Kidney (tissue), 13 donors: ENCODE measurements at regions not wholly inside any gene's neighbourhood (a gene's known extent, or its start where the extent isn't known, plus 50 kb on each side); places are given as distances from the start of the nearest gene placed in this dataset.

Experiments
- DNase-seq, 5 donors: peaks; one replicate each; pipeline ENCODE4 v3.0.0-alpha.2; 2013 to 2020
- FAIRE-seq: peaks from 2 replicates; lab custom pipeline; 2012; peaks lifted over from hg19 to GRCh38; lab: Jason Lieb, UNC
- H3K27ac ChIP-seq, 2 donors: one replicate each; pipeline ENCODE4 v1.7.0; 2013; ENCODE audit warnings: low read depth in 2 of 2, low read length in 2 of 2, inconsistent platforms in 1 of 2
- H3K27me3 ChIP-seq: one replicate; pipeline ENCODE4 v1.7.1; 2013; ENCODE audit warnings: low read length, inconsistent platforms; ENCODE audit not compliant: control insufficient read depth, insufficient read depth
- H3K36me3 ChIP-seq, 3 donors: one replicate each; pipeline versions ENCODE4 v1.7.0 to v1.7.1; 2013; ENCODE audit warnings: low read length in 3 of 3, control low read depth in 1 of 3, inconsistent platforms in 1 of 3; ENCODE audit not compliant: insufficient read depth in 3 of 3, control insufficient read depth in 2 of 3
- H3K4me1 ChIP-seq, 3 donors: one replicate each; pipeline versions ENCODE4 v1.7.0 to v1.7.1; 2013; ENCODE audit warnings: low read length in 3 of 3, inconsistent platforms in 1 of 3, low read depth in 1 of 3; ENCODE audit not compliant: control insufficient read depth in 2 of 3, insufficient read depth in 2 of 3
- H3K4me3 ChIP-seq, 3 donors: one replicate each; pipeline versions ENCODE4 v1.7.0 to v1.8.1; 2013; ENCODE audit warnings: low read length in 3 of 3, control low read depth in 1 of 3, inconsistent platforms in 1 of 3
- H3K9ac ChIP-seq, 3 donors: one replicate each; pipeline versions ENCODE4 v1.7.0 to v1.7.1; 2013; ENCODE audit warnings: low read length in 3 of 3, control low read depth in 1 of 3, inconsistent platforms in 1 of 3
- H3K9me3 ChIP-seq, 3 donors: one replicate each; pipeline versions ENCODE4 v1.7.0 to v1.7.1; 2013; ENCODE audit warnings: low read length in 3 of 3, control low read depth in 1 of 3, inconsistent platforms in 1 of 3; ENCODE audit not compliant: control insufficient read depth in 2 of 3, insufficient read depth in 1 of 3
- CTCF ChIP-seq: IDR thresholded peaks from 3 replicates; pipeline ENCODE4 v1.5.1; 2012; ENCODE audit warnings: mild to moderate bottlenecking, moderate library complexity, borderline replicate concordance; ENCODE audit not compliant: insufficient read depth; ENCODE audit errors: extremely low read depth
- intact Hi-C: fragments of 100-400 bp; cut with DNase I; formaldehyde crosslinking; loops from one replicate; pipeline ENCODE4 v1.11.1; 2022
- donor health status: control.
- donor health status: control.
- donor health status: control.
- donor health status: control.
- donor health status: control.
- donor health status: DM: yes; HTN: yes; CAD: no.
- donor health status: Normal renal cell carcinoma (clear cell type).

- FAIRE-seq (no peak), DNase-seq (no peak)
- TF ChIP-seq CTCF = no peak
- Histone ChIP-seq H3K27me3 (no peaks in the 10 kb centered on the region), H3K4me1 (no peaks in the 10 kb centered on the region), H3K27ac (no peak overlapping the region), H3K36me3 (no peaks in the 10 kb centered on the region), H3K9ac (no peak overlapping the region), H3K4me3 (no peak overlapping the region), H3K9me3 (peaks cover 0 to 8% (median 4%) of the 10 kb centered on the region in 3 donors)
- intact Hi-C loops = no loop called here
These were observed 81.7 kb upstream of the SDK2 start for GRCh38 chr17:73725794-73726515.

DNA sequence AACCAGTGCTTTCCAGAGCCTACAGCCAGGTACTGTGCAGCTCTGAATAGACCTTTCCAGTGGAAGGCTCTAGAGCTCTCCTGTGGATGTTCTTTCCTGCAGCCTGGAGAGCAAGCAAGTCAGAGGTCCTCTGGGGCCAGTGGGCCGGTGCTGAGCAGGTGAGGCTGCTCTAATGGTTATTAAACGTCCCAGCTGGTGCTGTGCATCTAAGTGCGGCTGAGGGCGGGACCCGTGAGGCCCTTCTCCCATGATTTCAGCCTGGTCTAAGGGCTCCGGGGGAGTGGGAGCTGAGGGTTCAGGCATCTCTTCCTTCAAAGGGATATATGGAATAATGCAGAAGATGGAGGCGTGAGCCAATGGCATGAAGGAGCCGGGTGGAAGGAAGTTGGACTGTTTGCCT lies 83.7 kb upstream of the SDK2 start:
- Histone ChIP-seq H3K4me1 (no peaks in the 10 kb centered on the region), H3K9ac (no peak overlapping the region), H3K27me3 (no peaks in the 10 kb centered on the region), H3K9me3 (peaks cover 0 to 14% (median 4%) of the 10 kb centered on the region in 3 donors), H3K36me3 (no peaks in the 10 kb centered on the region), H3K4me3 (no peak overlapping the region), H3K27ac (no peak overlapping the region)
- no peak for TF ChIP-seq CTCF
- DNase-seq (no peak), FAIRE-seq (no peak)
- intact Hi-C loops = no loop called here

GRCh38 chr17:73729101-73729500 lies 84.9 kb upstream of the SDK2 start:
- TF ChIP-seq CTCF = no peak
- FAIRE-seq = no peak
- intact Hi-C loops = no loop called here

More at GRCh38 chr17:73729101-73729500, 84.9 kb upstream of the SDK2 start:
- Histone ChIP-seq H3K36me3 (no peaks in the 10 kb centered on the region), H3K27ac (no peak overlapping the region), H3K9ac (no peak overlapping the region), H3K4me3 (no peak overlapping the region), H3K27me3 (no peaks in the 10 kb centered on the region), H3K4me1 (no peaks in the 10 kb centered on the region), H3K9me3 (peaks cover 0 to 14% (median 4%) of the 10 kb centered on the region in 3 donors)
- no peak for DNase-seq
